ENCODE measurements at regions not wholly inside any gene's neighbourhood (a gene's known extent, or its start where the extent isn't known, plus 50 kb on each side); places are given as distances from the start of the nearest gene placed in this dataset.

GRCh38 chr4:67397931-67398330, 147.4 kb downstream of the CENPC start:
- no peak overlapping the region for H2AFZ ChIP-seq (ENCODE audit: low read length)
- H3K4me2 ChIP-seq (ENCODE audit: low read depth, low read length): no peak overlapping the region
- DNase-seq (ENCODE audit: low spot score) (no peak), ATAC-seq (no peak), FAIRE-seq (no peak)
- no peak overlapping the region for H3K27ac ChIP-seq (ENCODE audit: extremely low read length, insufficient read depth, low read length)
- no peaks in the 10 kb centered on the region for H3K36me3 ChIP-seq (replicated peaks in 1 of 2; ENCODE audit: control insufficient read depth in 1 of 2, insufficient read depth in 2 of 2, low read length in 2 of 2)
- ChIA-PET CTCF (ENCODE audit: low intra/inter-chr PET ratio, low total read pairs) (no interaction called here), POLR2A (no interaction called here)
- no peaks in the 10 kb centered on the region for H3K79me2 ChIP-seq (ENCODE audit: insufficient read depth, low read length)
- 0 out of 5 replicates have a peak, but pooled peaks cover 0 to 3% of the 10 kb centered on the region in 2 experiments for H3K27me3 ChIP-seq (ENCODE audit: control insufficient read depth in 1 of 2, insufficient read depth in 2 of 2, low read length in 2 of 2)
- no peaks in the 10 kb centered on the region for H4K20me1 ChIP-seq (ENCODE audit: insufficient read depth, low read length)
- in situ Hi-C loops (cut with HindIII; ENCODE audit: extremely low pct_ligation_motif_present, low pct_unique_long_range_greater_than_20kb): no loop called here
- H3K4me1 ChIP-seq (ENCODE audit: insufficient read depth, low read length): 0 out of 2 replicates have a peak, but pooled peaks cover 5% of the 10 kb centered on the region
- TF ChIP-seq ZSCAN21 (CRISPR knock-in tag; IDR thresholded peaks at IDR 0.05; ENCODE audit: borderline replicate concordance): no peak
- no peak for TF ChIP-seq ZNF484 (CRISPR knock-in tag; IDR thresholded peaks at IDR 0.05; ENCODE audit: borderline replicate concordance, low read depth)
- no peak for TF ChIP-seq NFE2 (CRISPR knock-in tag; IDR thresholded peaks at IDR 0.05)
- no peak for TF ChIP-seq ZNF574 (CRISPR knock-in tag; IDR thresholded peaks at IDR 0.05)
- TF ChIP-seq ZNF331 (CRISPR knock-in tag; IDR thresholded peaks at IDR 0.05): peak; percentile 96
- TF ChIP-seq TCF7 (IDR thresholded peaks at IDR 0.05; ENCODE audit: low read depth): no peak
- H3K9ac ChIP-seq (ENCODE audit: insufficient read depth, low read depth, low read length): no peak overlapping the region
- BruUV-seq (replicated peaks): no TSS peak
- H3K4me3 ChIP-seq (replicated peaks in 1 of 3; ENCODE audit: insufficient read depth in 1 of 3, low read depth in 2 of 3, low read length in 3 of 3): no peak overlapping the region
- H3K9me3 ChIP-seq (ENCODE audit: low read length): no peaks in the 10 kb centered on the region
- intact Hi-C loops (cut with micrococcal nuclease; ENCODE audit: unreplicated experiment): no loop called here

- H3K27me3 ChIP-seq (ENCODE audit: control insufficient read depth in 1 of 2, insufficient read depth in 2 of 2, low read length in 2 of 2): 0 out of 5 replicates have a peak, but pooled peaks cover 0 to 3% of the 10 kb centered on the region in 2 experiments
- no peak overlapping the region for H3K9ac ChIP-seq (ENCODE audit: insufficient read depth, low read depth, low read length)
- BruUV-seq (replicated peaks): no TSS peak
- no peaks in the 10 kb centered on the region for H3K9me3 ChIP-seq (ENCODE audit: low read length)
- no peak for TF ChIP-seq ZNF253 (CRISPR knock-in tag; IDR thresholded peaks at IDR 0.05; ENCODE audit: borderline replicate concordance)
- no peak for TF ChIP-seq PRDM4 (CRISPR knock-in tag; IDR thresholded peaks at IDR 0.05; ENCODE audit: borderline replicate concordance)
- no peak for TF ChIP-seq HMGA1 (CRISPR knock-in tag; conservative IDR thresholded peaks at IDR 0.05)
- no peak for TF ChIP-seq BRCA1 (CRISPR knock-in tag; IDR thresholded peaks at IDR 0.05)
- TF ChIP-seq TOE1 (CRISPR knock-in tag; IDR thresholded peaks at IDR 0.05): no peak
- TF ChIP-seq ZNF737 (CRISPR knock-in tag; IDR thresholded peaks at IDR 0.05; ENCODE audit: borderline replicate concordance): no peak
- TF ChIP-seq MTF1 (CRISPR knock-in tag; IDR thresholded peaks at IDR 0.05): no peak
- no peak overlapping the region for H3K4me3 ChIP-seq (replicated peaks in 1 of 3; ENCODE audit: insufficient read depth in 1 of 3, low read depth in 2 of 3, low read length in 3 of 3)
- no peaks in the 10 kb centered on the region for H3K79me2 ChIP-seq (ENCODE audit: insufficient read depth, low read length)
- H4K20me1 ChIP-seq (ENCODE audit: insufficient read depth, low read length): no peaks in the 10 kb centered on the region
- no peak overlapping the region for H3K27ac ChIP-seq (ENCODE audit: extremely low read length, insufficient read depth, low read length)
- ChIA-PET POLR2A (no interaction called here), CTCF (ENCODE audit: low intra/inter-chr PET ratio, low total read pairs) (no interaction called here)
- 0 out of 2 replicates have a peak, but pooled peaks cover 5% of the 10 kb centered on the region for H3K4me1 ChIP-seq (ENCODE audit: insufficient read depth, low read length)
- no peak for DNase-seq (ENCODE audit: low spot score)
- in situ Hi-C loops (cut with HindIII; ENCODE audit: extremely low pct_ligation_motif_present, low pct_unique_long_range_greater_than_20kb) (no loop called here), intact Hi-C loops (cut with micrococcal nuclease; ENCODE audit: unreplicated experiment) (no loop called here)
- H2AFZ ChIP-seq (ENCODE audit: low read length): no peak overlapping the region
- WGBS (ENCODE audit: low lambda C conversion rate): 2% methylated on average over 5 of the region's 5 CpGs
- no peak for FAIRE-seq
- no peak for ATAC-seq
- no peak overlapping the region for H3K4me2 ChIP-seq (ENCODE audit: low read depth, low read length)
- H3K36me3 ChIP-seq (replicated peaks in 1 of 2; ENCODE audit: control insufficient read depth in 1 of 2, insufficient read depth in 2 of 2, low read length in 2 of 2): no peaks in the 10 kb centered on the region
Observed at GRCh38 chr4:67397031-67397430, 148.3 kb downstream of the CENPC start.

All from HepG2 (cell line).